ENCODE measurements at regions not wholly inside any gene's neighbourhood (a gene's known extent, or its start where the extent isn't known, plus 50 kb on each side); places are given as distances from the start of the nearest gene placed in this dataset.

DNA sequence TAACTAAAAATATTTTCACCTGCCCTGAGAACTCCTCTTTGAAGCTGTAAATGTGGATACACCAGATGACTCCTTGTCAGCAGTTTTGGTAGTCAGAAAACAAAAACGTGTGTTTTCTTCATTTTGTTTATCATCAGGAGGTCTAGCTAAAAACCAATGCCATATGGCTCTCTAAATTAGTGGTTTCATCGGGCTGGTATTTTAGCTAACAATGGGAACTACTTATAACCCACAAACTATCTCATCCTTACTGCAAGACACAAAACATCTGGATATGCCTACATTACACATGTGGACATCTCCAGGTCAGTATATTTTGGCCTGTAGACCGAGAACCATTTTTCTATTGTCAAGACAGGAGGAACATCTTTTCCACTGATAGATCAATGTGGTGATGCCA lies 56.2 kb downstream of the GAS1 start:
- no peak for DNase-seq
- WGBS, 2 donors: 60 to 74% methylated on average over 3 of the region's 3 CpGs
- no peaks in the 10 kb centered on the region for H3K27me3 ChIP-seq (ENCODE audit: control insufficient read depth in 3 of 3, insufficient read depth in 3 of 3, low read length in 2 of 3)
- H3K9me3 ChIP-seq (ENCODE audit: control insufficient read depth in 4 of 4, insufficient read depth in 3 of 4, low read length in 3 of 4): no peaks in the 10 kb centered on the region
- H3K27ac ChIP-seq (ENCODE audit: low read depth in 1 of 2, low read length in 1 of 2): no peak overlapping the region
- peaks cover 0 to 6% (median 0%) of the 10 kb centered on the region in 5 donors for H3K4me1 ChIP-seq (ENCODE audit: control insufficient read depth in 5 of 5, insufficient read depth in 5 of 5, low read length in 5 of 5)
- H3K4me3 ChIP-seq: no peak overlapping the region
- H3K36me3 ChIP-seq (ENCODE audit: control insufficient read depth in 4 of 4, insufficient read depth in 4 of 4, low read length in 4 of 4): no peaks in the 10 kb centered on the region
- no peak for TF ChIP-seq CTCF (IDR thresholded peaks at IDR 0.05; ENCODE audit: control extremely low read depth, extremely low read depth)
- H3K9ac ChIP-seq (ENCODE audit: insufficient read depth in 1 of 2, low read length in 2 of 2): no peak overlapping the region
- ATAC-seq (ENCODE audit: insufficient read depth, low FRiP score): no peak

- Histone ChIP-seq H3K9ac (ENCODE audit: insufficient read depth in 1 of 2, low read length in 2 of 2) (no peak overlapping the region), H3K27ac (ENCODE audit: low read depth in 1 of 2, low read length in 1 of 2) (no peak overlapping the region), H3K4me1 (ENCODE audit: control insufficient read depth in 5 of 5, insufficient read depth in 5 of 5, low read length in 5 of 5) (no peaks in the 10 kb centered on the region), H3K36me3 (ENCODE audit: control insufficient read depth in 4 of 4, insufficient read depth in 4 of 4, low read length in 4 of 4) (no peaks in the 10 kb centered on the region), H3K27me3 (ENCODE audit: control insufficient read depth in 3 of 3, insufficient read depth in 3 of 3, low read length in 2 of 3) (peaks cover 0 to 8% (median under 1%) of the 10 kb centered on the region in 3 donors), H3K9me3 (ENCODE audit: control insufficient read depth in 4 of 4, insufficient read depth in 3 of 4, low read length in 3 of 4) (no peaks in the 10 kb centered on the region), H3K4me3 (no peak overlapping the region)
- WGBS, 2 donors: 60% methylated on average over 5 of the region's 5 CpGs
- ATAC-seq (ENCODE audit: insufficient read depth, low FRiP score): no peak
- no peak for TF ChIP-seq CTCF (IDR thresholded peaks at IDR 0.05; ENCODE audit: control extremely low read depth, extremely low read depth)
- no peak for DNase-seq
Observed at GRCh38 chr9:86885232-86885631, 62.1 kb downstream of the GAS1 start.

DNA sequence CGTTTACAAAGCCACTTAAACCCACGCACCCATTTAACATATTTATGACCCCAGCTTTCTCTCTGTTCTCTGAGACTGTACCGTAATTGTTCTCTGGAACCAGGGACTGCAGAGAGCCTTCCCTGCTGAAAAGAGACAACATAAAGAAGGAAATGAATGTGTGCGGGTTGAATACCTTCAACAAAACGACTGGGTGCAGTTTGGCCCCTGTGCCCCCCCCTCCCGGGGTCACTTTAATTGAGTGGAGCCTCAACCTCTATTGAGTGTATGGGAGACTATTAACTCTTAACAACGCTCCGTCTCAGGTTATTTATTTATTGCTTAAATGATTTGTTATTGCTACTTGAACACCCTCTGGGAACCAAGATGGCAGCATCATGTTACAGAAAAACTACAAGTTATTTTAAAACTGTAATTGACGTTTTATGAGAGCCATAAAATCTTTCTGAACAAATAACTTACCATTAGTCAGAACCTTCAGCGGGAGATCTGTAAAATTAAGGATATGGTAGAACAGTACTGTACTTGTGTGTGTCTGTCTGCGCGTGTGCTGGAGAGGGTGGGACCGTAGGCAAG lies 70.6 kb downstream of the GAS1 start:
- peaks cover 0 to 6% (median 4%) of the 10 kb centered on the region in 3 donors for H3K27me3 ChIP-seq (ENCODE audit: control insufficient read depth in 3 of 3, insufficient read depth in 3 of 3, low read length in 2 of 3)
- H3K4me3 ChIP-seq: no peak overlapping the region
- H3K4me1 ChIP-seq (ENCODE audit: control insufficient read depth in 5 of 5, insufficient read depth in 5 of 5, low read length in 5 of 5): no peaks in the 10 kb centered on the region
- ATAC-seq (ENCODE audit: insufficient read depth, low FRiP score) (no peak), DNase-seq (no peak)
- 81 to 84% methylated on average over 13 of the region's 13 CpGs for WGBS, 2 donors
- no peaks in the 10 kb centered on the region for H3K36me3 ChIP-seq (ENCODE audit: control insufficient read depth in 4 of 4, insufficient read depth in 4 of 4, low read length in 4 of 4)
- H3K9ac ChIP-seq (ENCODE audit: insufficient read depth in 1 of 2, low read length in 2 of 2): no peak overlapping the region
- no peak overlapping the region for H3K27ac ChIP-seq (ENCODE audit: low read depth in 1 of 2, low read length in 1 of 2)
- no peak for TF ChIP-seq CTCF (IDR thresholded peaks at IDR 0.05; ENCODE audit: control extremely low read depth, extremely low read depth)
- H3K9me3 ChIP-seq (ENCODE audit: control insufficient read depth in 4 of 4, insufficient read depth in 3 of 4, low read length in 3 of 4): no peaks in the 10 kb centered on the region

GRCh38 chr9:86868616-86869015 lies 78.7 kb downstream of the GAS1 start:
- 38 to 42% methylated on average over 2 of the region's 2 CpGs for WGBS, 2 donors
- H3K9me3 ChIP-seq (ENCODE audit: control insufficient read depth in 4 of 4, insufficient read depth in 3 of 4, low read length in 3 of 4): no peaks in the 10 kb centered on the region
- no peak overlapping the region for H3K27ac ChIP-seq (ENCODE audit: low read depth in 1 of 2, low read length in 1 of 2)
- no peaks in the 10 kb centered on the region for H3K36me3 ChIP-seq (ENCODE audit: control insufficient read depth in 4 of 4, insufficient read depth in 4 of 4, low read length in 4 of 4)
- H3K4me3 ChIP-seq: no peak overlapping the region
- H3K4me1 ChIP-seq (ENCODE audit: control insufficient read depth in 5 of 5, insufficient read depth in 5 of 5, low read length in 5 of 5): peaks cover 0 to 16% (median 6%) of the 10 kb centered on the region in 5 donors
- DNase-seq (peak in 2 of 3 donors; percentile 22 to 44), ATAC-seq (ENCODE audit: insufficient read depth, low FRiP score) (no peak)
- TF ChIP-seq CTCF (IDR thresholded peaks at IDR 0.05; ENCODE audit: control extremely low read depth, extremely low read depth): no peak
- H3K27me3 ChIP-seq (ENCODE audit: control insufficient read depth in 3 of 3, insufficient read depth in 3 of 3, low read length in 2 of 3): no peaks in the 10 kb centered on the region
- no peak overlapping the region for H3K9ac ChIP-seq (ENCODE audit: insufficient read depth in 1 of 2, low read length in 2 of 2)

All from lung (tissue), 11 donors.